Suprapubic skin (tissue), 4 donors: ENCODE measurements at regions not wholly inside any gene's neighbourhood (a gene's known extent, or its start where the extent isn't known, plus 50 kb on each side); places are given as distances from the start of the nearest gene placed in this dataset.

Experiments used
- DNase-seq, 2 donors: peaks; one replicate each; pipeline ENCODE4 v3.0.0-alpha.2; 2019; ENCODE audit warnings: low spot score in 2 of 2
- H3K27ac ChIP-seq: fragments of 200-600 bp; sonication (generic); one replicate; pipeline ENCODE4 v1.5.1; 2019
- H3K27me3 ChIP-seq: fragments of 200-600 bp; sonication (generic); one replicate; pipeline ENCODE4 v1.5.1; 2019
- H3K36me3 ChIP-seq: fragments of 200-600 bp; sonication (generic); one replicate; pipeline ENCODE4 v1.5.1; 2019
- H3K4me1 ChIP-seq: fragments of 200-600 bp; sonication (generic); one replicate; pipeline ENCODE4 v1.5.1; 2019
- H3K4me3 ChIP-seq: fragments of 200-600 bp; sonication (generic); one replicate; pipeline ENCODE4 v1.5.1; 2019; ENCODE audit warnings: mild to moderate bottlenecking
- H3K9me3 ChIP-seq: fragments of 200-600 bp; sonication (generic); one replicate; pipeline ENCODE4 v1.5.1; 2019
- CTCF ChIP-seq, 2 donors: fragments of 200-600 bp in 1 of 2; fragments of 450-650 bp in 1 of 2; sonication (generic) in 1 of 2; IDR thresholded peaks; one replicate each; pipeline ENCODE4 v1.5.1; 2016 to 2019; ENCODE audit warnings: antibody characterized with exemption in 2 of 2, mild to moderate bottlenecking in 1 of 2, moderate library complexity in 1 of 2
- EP300 ChIP-seq: sonication (generic); formaldehyde crosslinking; IDR thresholded peaks from one replicate; pipeline ENCODE4 v1.6.1; 2017; ENCODE audit warnings: antibody characterized with exemption
- POLR2A ChIP-seq, 2 donors: fragments of 450-650 bp; IDR thresholded peaks; one replicate each; pipeline ENCODE4 v1.6.1; 2017; ENCODE audit warnings: antibody characterized with exemption in 2 of 2, mild to moderate bottlenecking in 2 of 2, moderate library complexity in 2 of 2
- POLR2AphosphoS5 ChIP-seq, 3 donors: sonication (generic); formaldehyde crosslinking; IDR thresholded peaks; one replicate each; pipeline ENCODE4 v1.6.1; 2017; ENCODE audit warnings: antibody characterized with exemption in 3 of 3
- WGBS: methylation state at CpG from one replicate; pipeline ENCODE4 v1.1.5; 2018; 5-methylcytosine and 5-hydroxymethylcytosine counted together

DNA sequence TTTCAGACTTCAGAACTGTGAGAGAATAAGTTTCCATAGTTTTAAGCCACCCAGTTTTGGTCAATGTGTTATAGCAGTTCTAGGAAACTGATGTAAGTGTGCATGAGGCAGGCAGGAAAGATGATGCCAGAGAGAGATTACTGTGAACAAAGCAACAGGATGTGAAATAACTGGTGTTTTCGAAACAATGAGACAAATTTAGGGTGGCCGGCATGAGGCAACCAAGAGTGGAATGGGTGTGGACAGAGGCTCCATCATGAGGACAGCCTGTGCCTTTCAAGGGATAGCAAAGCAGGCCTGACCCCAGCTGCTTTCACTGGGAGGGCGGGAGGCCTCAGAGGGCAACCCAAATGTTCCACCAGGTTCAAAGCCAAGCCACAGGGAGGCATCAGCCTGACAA lies 67.3 kb upstream of the UCN3 start:
- no peaks in the 10 kb centered on the region for H3K36me3 ChIP-seq
- H3K9me3 ChIP-seq, result no peaks in the 10 kb centered on the region
- no peak overlapping the region for H3K4me3 ChIP-seq
- H3K27ac ChIP-seq, result no peak overlapping the region
- H3K4me1 ChIP-seq, result peaks cover 8% of the 10 kb centered on the region
- DNase-seq, result peak in 1 of 2 donors; percentile 79
- H3K27me3 ChIP-seq, result no peaks in the 10 kb centered on the region
- TF ChIP-seq POLR2AphosphoS5 (IDR thresholded peaks at IDR 0.05) (peak in 1 of 3 donors; percentile 79), POLR2A (IDR thresholded peaks at IDR 0.05) (no peak), CTCF (IDR thresholded peaks at IDR 0.05) (no peak)
- WGBS, result 65% methylated on average over 3 of the region's 3 CpGs

DNA sequence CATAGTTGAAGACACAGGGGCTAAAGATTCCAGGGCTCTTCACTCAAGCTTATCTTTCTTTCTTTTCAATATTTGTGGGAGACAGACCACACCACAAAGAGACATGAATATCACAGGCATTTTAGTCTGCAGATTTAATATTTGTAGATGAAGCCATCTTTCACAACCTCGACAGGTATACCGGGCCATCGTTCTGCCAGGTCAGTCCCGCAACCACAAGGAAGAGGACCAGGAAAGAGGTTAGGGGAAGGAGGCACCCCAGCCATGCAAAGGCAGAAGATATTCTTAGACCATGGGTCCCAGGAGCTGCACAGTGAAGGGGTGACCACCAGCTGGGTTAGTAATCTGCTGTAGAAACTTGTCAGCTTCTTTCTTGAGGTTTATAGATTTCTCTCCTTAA lies 66.8 kb upstream of the UCN3 start:
- TF ChIP-seq POLR2AphosphoS5 (IDR thresholded peaks at IDR 0.05) (no peak), CTCF (IDR thresholded peaks at IDR 0.05) (no peak), POLR2A (IDR thresholded peaks at IDR 0.05) (no peak), EP300 (no peak)
- no peaks in the 10 kb centered on the region for H3K9me3 ChIP-seq
- WGBS, result 96% methylated on average over 4 of the region's 4 CpGs
- peaks cover 8% of the 10 kb centered on the region for H3K4me1 ChIP-seq
- H3K27me3 ChIP-seq, result no peaks in the 10 kb centered on the region
- no peaks in the 10 kb centered on the region for H3K36me3 ChIP-seq
- no peak overlapping the region for H3K4me3 ChIP-seq
- no peak overlapping the region for H3K27ac ChIP-seq
- no peak for DNase-seq

- WGBS, result 78% methylated on average over 3 of the region's 3 CpGs
- no peak for DNase-seq
- H3K9me3 ChIP-seq, result no peaks in the 10 kb centered on the region
- H3K4me3 ChIP-seq, result no peak overlapping the region
- TF ChIP-seq POLR2AphosphoS5 (IDR thresholded peaks at IDR 0.05), result no peak
- no peak for TF ChIP-seq EP300
- TF ChIP-seq POLR2A (IDR thresholded peaks at IDR 0.05), result no peak
- TF ChIP-seq CTCF (IDR thresholded peaks at IDR 0.05), result no peak
- H3K4me1 ChIP-seq, result peaks cover 8% of the 10 kb centered on the region
- no peaks in the 10 kb centered on the region for H3K36me3 ChIP-seq
- no peaks in the 10 kb centered on the region for H3K27me3 ChIP-seq
- no peak overlapping the region for H3K27ac ChIP-seq
Observed at GRCh38 chr10:5299950-5300349, 64.8 kb upstream of the UCN3 start.

DNA sequence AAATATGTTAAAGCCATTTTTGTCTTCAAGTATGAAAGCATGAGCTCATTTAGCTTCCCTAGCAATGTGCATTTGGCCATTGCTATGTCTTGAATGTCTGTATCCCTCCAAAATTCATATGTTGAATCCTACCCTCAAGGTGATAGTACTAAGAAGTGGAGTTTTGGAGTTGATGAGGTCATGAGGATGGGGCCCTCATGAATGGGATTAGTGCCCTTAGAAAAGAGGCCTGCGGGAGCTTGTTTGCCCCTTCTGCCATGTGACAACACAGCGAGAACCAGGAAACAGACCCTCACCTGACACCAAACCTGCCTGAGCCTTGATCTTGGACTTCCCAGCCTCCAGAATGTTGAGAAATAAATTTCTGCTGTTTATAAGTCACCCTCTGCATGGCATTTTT lies 61.3 kb upstream of the UCN3 start:
- WGBS, result 100% methylated on average over 1 of the region's 2 CpGs
- no peak for DNase-seq
- Histone ChIP-seq H3K4me3 (no peak overlapping the region), H3K27ac (no peak overlapping the region), H3K27me3 (no peaks in the 10 kb centered on the region), H3K4me1 (no peaks in the 10 kb centered on the region), H3K9me3 (no peaks in the 10 kb centered on the region), H3K36me3 (no peaks in the 10 kb centered on the region)
- TF ChIP-seq POLR2A (IDR thresholded peaks at IDR 0.05), result no peak

GRCh38 chr10:5305374-5305773 lies 59.4 kb upstream of the UCN3 start:
- Histone ChIP-seq H3K9me3 (no peaks in the 10 kb centered on the region), H3K27ac (no peak overlapping the region), H3K27me3 (no peaks in the 10 kb centered on the region), H3K4me3 (no peak overlapping the region), H3K4me1 (no peaks in the 10 kb centered on the region), H3K36me3 (no peaks in the 10 kb centered on the region)
- TF ChIP-seq POLR2A (IDR thresholded peaks at IDR 0.05), result no peak
- TF ChIP-seq EP300, result no peak
- TF ChIP-seq POLR2AphosphoS5 (IDR thresholded peaks at IDR 0.05), result no peak
- TF ChIP-seq CTCF (IDR thresholded peaks at IDR 0.05), result peak in 1 of 2 donors; percentile 18
- WGBS, result 79% methylated on average over 7 of the region's 7 CpGs
- DNase-seq, result no peak

GRCh38 chr10:5310914-5311313 lies 53.9 kb upstream of the UCN3 start:
- Histone ChIP-seq H3K4me3 (no peak overlapping the region), H3K9me3 (no peaks in the 10 kb centered on the region), H3K27ac (no peak overlapping the region), H3K4me1 (no peaks in the 10 kb centered on the region), H3K27me3 (no peaks in the 10 kb centered on the region), H3K36me3 (no peaks in the 10 kb centered on the region)
- TF ChIP-seq POLR2A (IDR thresholded peaks at IDR 0.05), result no peak
- TF ChIP-seq POLR2AphosphoS5 (IDR thresholded peaks at IDR 0.05), result no peak
- DNase-seq, result no peak
- 80% methylated on average over 3 of the region's 3 CpGs for WGBS
